ENCODE measurements at regions not wholly inside any gene's neighbourhood (a gene's known extent, or its start where the extent isn't known, plus 50 kb on each side); places are given as distances from the start of the nearest gene placed in this dataset.

GRCh38 chr9:89881431-89881830, 276.6 kb downstream of the GADD45G start:
- DNase-seq (ENCODE audit: low read depth): no peak

GRCh38 chr9:89882930-89883361, 278.1 kb downstream of the GADD45G start:
- DNase-seq (ENCODE audit: low read depth): no peak

- DNase-seq (ENCODE audit: low read depth): no peak
These were observed 278.9 kb downstream of the GADD45G start for GRCh38 chr9:89883401-89884341.

- DNase-seq (ENCODE audit: low read depth): no peak
These were observed 279.7 kb downstream of the GADD45G start for GRCh38 chr9:89884356-89885083.

GRCh38 chr9:89885156-89885555, 280.3 kb downstream of the GADD45G start:
- DNase-seq (ENCODE audit: low read depth): no peak

GRCh38 chr9:89886281-89886700, 281.5 kb downstream of the GADD45G start:
- no peak for DNase-seq (ENCODE audit: low read depth)

GRCh38 chr9:89887286-89887685, 282.5 kb downstream of the GADD45G start:
- DNase-seq (ENCODE audit: low read depth): no peak

- no peak for DNase-seq (ENCODE audit: low read depth)
These were observed 283.4 kb downstream of the GADD45G start for GRCh38 chr9:89888233-89888632.

GRCh38 chr9:89888677-89889076, 283.9 kb downstream of the GADD45G start:
- DNase-seq (ENCODE audit: low read depth): no peak

GRCh38 chr9:89889865-89890264, 285.1 kb downstream of the GADD45G start:
- DNase-seq (ENCODE audit: low read depth): no peak

- no peak for DNase-seq (ENCODE audit: low read depth)
These were observed 285.6 kb downstream of the GADD45G start for GRCh38 chr9:89890326-89890980.

GRCh38 chr9:89891221-89891590, 286.4 kb downstream of the GADD45G start:
- no peak for DNase-seq (ENCODE audit: low read depth)

GRCh38 chr9:89891591-89892304, 286.9 kb downstream of the GADD45G start:
- no peak for DNase-seq (ENCODE audit: low read depth)

GRCh38 chr9:89892920-89893319, 288.1 kb downstream of the GADD45G start:
- no peak for DNase-seq (ENCODE audit: low read depth)

- no peak for DNase-seq (ENCODE audit: low read depth)
These were observed 289.1 kb downstream of the GADD45G start for GRCh38 chr9:89893886-89894285.

GRCh38 chr9:89896806-89897340, 292.1 kb downstream of the GADD45G start:
- no peak for DNase-seq (ENCODE audit: low read depth)

GRCh38 chr9:89899573-89899972, 294.8 kb downstream of the GADD45G start:
- no peak for DNase-seq (ENCODE audit: low read depth)

- DNase-seq (ENCODE audit: low read depth): no peak
These were observed 297.1 kb downstream of the GADD45G start for GRCh38 chr9:89901920-89902319.

GRCh38 chr9:89902450-89903140, 297.8 kb downstream of the GADD45G start:
- no peak for DNase-seq (ENCODE audit: low read depth)

GRCh38 chr9:89903141-89903475, 298.3 kb downstream of the GADD45G start:
- DNase-seq (ENCODE audit: low read depth): no peak
